ENCODE measurements at regions not wholly inside any gene's neighbourhood (a gene's known extent, or its start where the extent isn't known, plus 50 kb on each side); places are given as distances from the start of the nearest gene placed in this dataset.

DNA sequence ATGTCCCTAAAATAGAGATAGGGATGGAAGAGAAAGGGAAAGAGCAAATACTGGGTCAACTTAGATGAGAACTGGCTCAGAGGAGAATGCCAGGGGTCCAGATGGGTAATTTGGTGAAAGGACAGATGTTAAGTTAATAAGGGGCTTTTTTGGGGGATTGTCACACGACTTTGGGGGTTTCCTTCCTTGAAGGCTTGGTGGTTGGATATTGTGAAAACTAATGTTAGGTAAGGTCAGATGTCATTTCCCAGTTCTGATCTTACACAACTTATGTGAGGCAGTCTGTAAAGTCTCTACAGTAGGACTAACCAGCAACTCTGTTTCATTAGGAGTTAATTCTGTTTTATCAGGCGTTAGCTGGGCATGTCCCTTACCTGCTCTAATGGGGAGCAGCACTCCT is 231.1 kb downstream of the NR2F2 start:
- TF ChIP-seq EZH2phosphoT487 (IDR thresholded peaks at IDR 0.05; ENCODE audit: low read length) = no peak
- TF ChIP-seq, protein P1, sequence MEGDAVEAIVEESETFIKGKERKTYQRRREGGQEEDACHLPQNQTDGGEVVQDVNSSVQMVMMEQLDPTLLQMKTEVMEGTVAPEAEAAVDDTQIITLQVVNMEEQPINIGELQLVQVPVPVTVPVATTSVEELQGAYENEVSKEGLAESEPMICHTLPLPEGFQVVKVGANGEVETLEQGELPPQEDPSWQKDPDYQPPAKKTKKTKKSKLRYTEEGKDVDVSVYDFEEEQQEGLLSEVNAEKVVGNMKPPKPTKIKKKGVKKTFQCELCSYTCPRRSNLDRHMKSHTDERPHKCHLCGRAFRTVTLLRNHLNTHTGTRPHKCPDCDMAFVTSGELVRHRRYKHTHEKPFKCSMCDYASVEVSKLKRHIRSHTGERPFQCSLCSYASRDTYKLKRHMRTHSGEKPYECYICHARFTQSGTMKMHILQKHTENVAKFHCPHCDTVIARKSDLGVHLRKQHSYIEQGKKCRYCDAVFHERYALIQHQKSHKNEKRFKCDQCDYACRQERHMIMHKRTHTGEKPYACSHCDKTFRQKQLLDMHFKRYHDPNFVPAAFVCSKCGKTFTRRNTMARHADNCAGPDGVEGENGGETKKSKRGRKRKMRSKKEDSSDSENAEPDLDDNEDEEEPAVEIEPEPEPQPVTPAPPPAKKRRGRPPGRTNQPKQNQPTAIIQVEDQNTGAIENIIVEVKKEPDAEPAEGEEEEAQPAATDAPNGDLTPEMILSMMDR (IDR thresholded peaks at IDR 0.05; ENCODE audit: low read length) = no peak

Data from MM.1S (cell line).